ENCODE measurements at regions not wholly inside any gene's neighbourhood (a gene's known extent, or its start where the extent isn't known, plus 50 kb on each side); places are given as distances from the start of the nearest gene placed in this dataset.
"Not testable (repeated sequence)": the region's sequence is repeated elsewhere in the genome, so short reads cannot be mapped to it uniquely, and the experiment has no call there.

- 52% methylated on average over 3 of the region's 3 CpGs for WGBS (ENCODE audit: missing lambda C conversion rate)
- ChIA-PET POLR2A (no interaction called here), CTCF (no interaction called here)
- TF ChIP-seq HOXB13 (CRISPR knock-in tag; IDR thresholded peaks at IDR 0.05; ENCODE audit: low read depth) (no peak), FOSL2 (IDR thresholded peaks at IDR 0.05) (no peak), FOSL2 (CRISPR knock-in tag; IDR thresholded peaks at IDR 0.05) (no peak)
- Histone ChIP-seq H3K4me3 (no peak overlapping the region), H3K9me3 (no peaks in the 10 kb centered on the region), H3K27ac (no peak overlapping the region), H3K4me2 (no peak overlapping the region), H3K4me1 (no peaks in the 10 kb centered on the region)
- no peak for ATAC-seq
- DNase-seq (ENCODE audit: low read depth in 1 of 2, low spot score in 1 of 2), result no peak
- no peak for FAIRE-seq
Measured at GRCh38 chr4:149199594-149199993, 616.0 kb downstream of the IQCM start.

GRCh38 chr4:149194061-149194460, 621.6 kb downstream of the IQCM start:
- ChIA-PET CTCF (no interaction called here), POLR2A (no interaction called here)
- TF ChIP-seq ZC3H11A (IDR thresholded peaks at IDR 0.05) (no peak), HOXB13 (CRISPR knock-in tag; IDR thresholded peaks at IDR 0.05; ENCODE audit: low read depth) (no peak), FOSB (CRISPR knock-in tag; IDR thresholded peaks at IDR 0.05) (no peak), CHD2 (IDR thresholded peaks at IDR 0.05; ENCODE audit: low read length, partially characterized antibody) (no peak), ZFP36 (IDR thresholded peaks at IDR 0.05; ENCODE audit: borderline replicate concordance, partially characterized antibody) (no peak), BHLHE40 (IDR thresholded peaks at IDR 0.05; ENCODE audit: low read depth, low read length) (no peak), EHMT2 (IDR thresholded peaks at IDR 0.05; ENCODE audit: low read depth) (no peak), ZNF302 (CRISPR knock-in tag; IDR thresholded peaks at IDR 0.05) (no peak), CBX8 (IDR thresholded peaks at IDR 0.05) (no peak), RAD21 (conservative IDR thresholded peaks at IDR 0.05 in 1 of 2, IDR thresholded peaks at IDR 0.05 in 1 of 2) (no peak), CTCF (IDR thresholded peaks at IDR 0.05) (no peak), MYC (IDR thresholded peaks at IDR 0.05; ENCODE audit: borderline replicate concordance, low read length) (no peak), HEYL (CRISPR knock-in tag; IDR thresholded peaks at IDR 0.05) (no peak), NFE2L2 (conservative IDR thresholded peaks at IDR 0.05; ENCODE audit: low read length) (no peak), JUN (IDR thresholded peaks at IDR 0.05) (no peak)
- TF ChIP-seq, protein P1, sequence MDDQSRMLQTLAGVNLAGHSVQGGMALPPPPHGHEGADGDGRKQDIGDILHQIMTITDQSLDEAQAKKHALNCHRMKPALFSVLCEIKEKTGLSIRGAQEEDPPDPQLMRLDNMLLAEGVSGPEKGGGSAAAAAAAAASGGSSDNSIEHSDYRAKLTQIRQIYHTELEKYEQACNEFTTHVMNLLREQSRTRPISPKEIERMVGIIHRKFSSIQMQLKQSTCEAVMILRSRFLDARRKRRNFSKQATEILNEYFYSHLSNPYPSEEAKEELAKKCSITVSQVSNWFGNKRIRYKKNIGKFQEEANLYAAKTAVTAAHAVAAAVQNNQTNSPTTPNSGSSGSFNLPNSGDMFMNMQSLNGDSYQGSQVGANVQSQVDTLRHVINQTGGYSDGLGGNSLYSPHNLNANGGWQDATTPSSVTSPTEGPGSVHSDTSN (IDR thresholded peaks at IDR 0.05), result no peak
- WGBS (ENCODE audit: missing lambda C conversion rate), result no CpG with 5 or more reads among the region's 1 CpG
- FAIRE-seq (no peak), DNase-seq (ENCODE audit: low read depth in 1 of 2, low spot score in 1 of 2) (no peak), ATAC-seq (no peak)
- H3K4me1 ChIP-seq, result no peaks in the 10 kb centered on the region
- H3K9me3 ChIP-seq, result no peaks in the 10 kb centered on the region
- no peak overlapping the region for H3K4me2 ChIP-seq
- no peak overlapping the region for H3K27ac ChIP-seq
- H3K4me3 ChIP-seq, result no peak overlapping the region

- CTCF ChIA-PET, result no interaction called here
- no peak for FAIRE-seq
Measured at GRCh38 chr4:149187726-149188125, 627.9 kb downstream of the IQCM start.

DNA sequence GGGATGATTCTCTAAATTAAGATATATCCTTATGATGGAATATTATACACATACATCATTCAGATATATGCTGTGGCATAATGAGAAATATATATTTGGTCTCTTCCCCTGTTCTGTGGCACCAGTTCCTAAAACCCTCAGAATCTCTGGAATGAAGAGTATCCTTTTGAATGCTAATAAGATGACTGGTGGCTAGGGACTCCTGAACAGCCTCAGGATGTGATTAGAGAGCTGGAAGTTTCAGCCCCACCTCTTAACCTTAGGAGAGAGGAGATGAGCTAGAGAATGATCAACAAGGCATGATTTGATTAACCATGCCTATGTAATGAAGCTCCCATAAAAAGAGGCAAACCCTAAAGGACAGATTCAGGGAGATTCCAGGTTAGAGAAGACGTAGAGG, 632.0 kb downstream of the IQCM start:
- ChIA-PET POLR2A (no interaction called here), CTCF (interaction anchor here (0.5 kb wide), 1 partner anchor 60 kb away, joined by 3 read pairs; no protein-coding TSS in a partner anchor)
- Histone ChIP-seq H3K4me1 (no peaks in the 10 kb centered on the region), H3K27ac (no peak overlapping the region), H3K4me3 (no peak overlapping the region), H3K9me3 (no peaks in the 10 kb centered on the region), H3K4me2 (no peak overlapping the region)
- 41% methylated on average over 1 of the region's 1 CpG for WGBS (ENCODE audit: missing lambda C conversion rate)
- FAIRE-seq (no peak), ATAC-seq (no peak), DNase-seq (ENCODE audit: low read depth in 1 of 2, low spot score in 1 of 2) (no peak)
- TF ChIP-seq, protein P1 (IDR thresholded peaks at IDR 0.05), result no peak
- no peak for TF ChIP-seq ZSCAN20 (CRISPR knock-in tag; IDR thresholded peaks at IDR 0.05)

More at GRCh38 chr4:149187726-149188125, 627.9 kb downstream of the IQCM start:
- TF ChIP-seq EP300 (IDR thresholded peaks at IDR 0.05) (no peak), POLR2AphosphoS2 (conservative IDR thresholded peaks at IDR 0.05; ENCODE audit: low read length) (no peak), GATA3 (IDR thresholded peaks at IDR 0.05; ENCODE audit: borderline replicate concordance) (no peak), RNF2 (IDR thresholded peaks at IDR 0.05; ENCODE audit: borderline replicate concordance, low read depth) (no peak)
- no peak overlapping the region for H3K4me3 ChIP-seq
- no peak overlapping the region for H3K27ac ChIP-seq
- ATAC-seq (no peak), DNase-seq (ENCODE audit: low read depth in 1 of 2, low spot score in 1 of 2) (no peak)
- POLR2A ChIA-PET, result no interaction called here
- no peak overlapping the region for H3K4me2 ChIP-seq
- no peaks in the 10 kb centered on the region for H3K9me3 ChIP-seq
- no peaks in the 10 kb centered on the region for H3K4me1 ChIP-seq

- H3K4me1 ChIP-seq; DNase-seq (ENCODE audit: low read depth in 1 of 2, low spot score in 1 of 2); H3K4me3 ChIP-seq; CTCF ChIA-PET; H3K9me3 ChIP-seq; H3K4me2 ChIP-seq; FAIRE-seq; ATAC-seq; H3K27ac ChIP-seq; POLR2A ChIA-PET: not testable (repeated sequence)
- 0% methylated on average over 2 of the region's 2 CpGs for WGBS (ENCODE audit: missing lambda C conversion rate)
Measured at GRCh38 chr4:149181459-149181858, 634.2 kb downstream of the IQCM start.
